LNCAP (cell line): ENCODE measurements at regions not wholly inside any gene's neighbourhood (a gene's known extent, or its start where the extent isn't known, plus 50 kb on each side); places are given as distances from the start of the nearest gene placed in this dataset.

ENCODE experiments used
- CTCF ChIP-seq: fragments of 450-650 bp; IDR thresholded peaks from 2 replicates; pipeline ENCODE4 v1.5.1; 2017; ENCODE audit warnings: mild to moderate bottlenecking

- TF ChIP-seq CTCF: no peak
Measured at GRCh38 chr2:166610180-166610912, 116.3 kb upstream of the SCN7A start.

GRCh38 chr2:166609183-166609959, 115.3 kb upstream of the SCN7A start:
- TF ChIP-seq CTCF: no peak

- TF ChIP-seq CTCF: no peak
Measured at GRCh38 chr2:166607880-166608279, 113.8 kb upstream of the SCN7A start.

GRCh38 chr2:166593403-166593802, 99.4 kb upstream of the SCN7A start:
- no peak for TF ChIP-seq CTCF

GRCh38 chr2:166592750-166593149, 98.7 kb upstream of the SCN7A start:
- TF ChIP-seq CTCF: no peak

- TF ChIP-seq CTCF: no peak
Measured at GRCh38 chr2:166591226-166591625, 97.2 kb upstream of the SCN7A start.

GRCh38 chr2:166573391-166573790, 79.3 kb upstream of the SCN7A start:
- no peak for TF ChIP-seq CTCF
